HepG2 (cell line): ENCODE measurements at regions not wholly inside any gene's neighbourhood (a gene's known extent, or its start where the extent isn't known, plus 50 kb on each side); places are given as distances from the start of the nearest gene placed in this dataset.

Source experiments
- ATAC-seq: fragments of 200-7000 bp; cut with Tn5 transposase; 3 replicates; pipeline ENCODE4 v1.9.1; 2020; ENCODE audit warnings: mild to moderate bottlenecking, moderate library complexity
- BruUV-seq: library from RNA; stranded (reverse); fragments of 400-500 nt; replicated peaks from 2 replicates; lab custom pipeline; 2021; lab: Mats Ljungman, UMichigan
- CTCF ChIA-PET: fragments of 300-600 bp; formaldehyde crosslinking; extraction: SDS; loops from one replicate; lab custom pipeline; 2021; ENCODE audit warnings: low total read pairs, inconsistent platforms, low intra/inter-chr PET ratio; lab: Yijun Ruan, JAX
- POLR2A ChIA-PET: fragments of 350-600 bp; sonication (Branson Sonifier 250); formaldehyde crosslinking; loops from one replicate; lab custom pipeline; 2020; ENCODE audit warnings: antibody characterized with exemption, inconsistent platforms; lab: Yijun Ruan, JAX
- DNase-seq: peaks from one replicate; pipeline ENCODE4 v3.0.0-alpha.2; 2015; ENCODE audit warnings: low spot score
- FAIRE-seq: peaks from 3 replicates; lab custom pipeline; 2011; peaks lifted over from hg19 to GRCh38; lab: Jason Lieb, UNC
- H2AFZ ChIP-seq: one replicate; pipeline ENCODE4 v1.6.1; 2011; ENCODE audit warnings: low read length, inconsistent platforms
- H3K27ac ChIP-seq: fragments of 300-600 bp; 3 replicates; pipeline ENCODE4 v1.8.0; 2011; ENCODE audit warnings: mixed run types, mild to moderate bottlenecking, mixed read lengths, low read length, inconsistent platforms; ENCODE audit not compliant: insufficient read depth; ENCODE audit errors: extremely low read length
- H3K27me3 ChIP-seq, 2 experiments: fragments of 200-600 bp in 1 of 2; 2 replicates in 1 of 2; 3 replicates in 1 of 2; pipeline versions ENCODE4 v1.6.0 to v1.8.0; 2011; ENCODE audit warnings: low read length in 2 of 2, mild to moderate bottlenecking in 2 of 2, moderate library complexity in 2 of 2, inconsistent platforms in 1 of 2; ENCODE audit not compliant: insufficient read depth in 2 of 2, control insufficient read depth in 1 of 2
- H3K36me3 ChIP-seq, 2 experiments: fragments of 200-600 bp in 1 of 2; replicated peaks in 1 of 2; 2 replicates in 1 of 2; 3 replicates in 1 of 2; pipeline versions ENCODE4 v1.5.1 to v1.8.0; 2011; ENCODE audit warnings: low read length in 2 of 2, inconsistent platforms in 1 of 2; ENCODE audit not compliant: insufficient read depth in 2 of 2, control insufficient read depth in 1 of 2
- H3K4me1 ChIP-seq: 2 replicates; pipeline ENCODE4 v1.5.1; 2012; ENCODE audit warnings: low read length, inconsistent platforms; ENCODE audit not compliant: insufficient read depth
- H3K4me2 ChIP-seq: 2 replicates; pipeline ENCODE4 v1.6.0; 2011; ENCODE audit warnings: low read depth, low read length, inconsistent platforms
- H3K4me3 ChIP-seq, 3 experiments: fragments of 200-600 bp in 1 of 3; sonication (generic), shearing (Covaris generic) in 1 of 3; replicated peaks in 1 of 3; 2 replicates each; pipeline ENCODE4 v1.5.1; 2011 to 2016; ENCODE audit warnings: low read length in 3 of 3, inconsistent platforms in 2 of 3, low read depth in 2 of 3, mild to moderate bottlenecking in 2 of 3, control low read depth in 1 of 3, mixed read lengths in 1 of 3; ENCODE audit not compliant: insufficient read depth in 1 of 3
- H3K79me2 ChIP-seq: one replicate; pipeline ENCODE4 v1.6.1; 2011; ENCODE audit warnings: low read length, inconsistent platforms; ENCODE audit not compliant: insufficient read depth
- H3K9ac ChIP-seq: 2 replicates; pipeline ENCODE4 v1.6.0; 2011; ENCODE audit warnings: mild to moderate bottlenecking, low read depth, low read length, inconsistent platforms; ENCODE audit not compliant: insufficient read depth
- H3K9me3 ChIP-seq: 2 replicates; pipeline ENCODE4 v1.5.1; 2012; ENCODE audit warnings: mild to moderate bottlenecking, low read length
- H4K20me1 ChIP-seq: 2 replicates; pipeline ENCODE4 v1.6.0; 2011; ENCODE audit warnings: inconsistent platforms, mild to moderate bottlenecking, low read length, moderate library complexity; ENCODE audit not compliant: insufficient read depth
- AKAP8 ChIP-seq: sonication (generic); formaldehyde crosslinking; IDR thresholded peaks from 2 replicates; pipeline ENCODE4 v1.5.1; 2020; ENCODE audit warnings: mild to moderate bottlenecking, missing genetic modification reagents
- HNF4G ChIP-seq, 2 experiments: sonication (generic) in 1 of 2; formaldehyde crosslinking in 1 of 2; IDR thresholded peaks; 2 replicates each; pipeline versions ENCODE4 v1.4.0 to v1.6.1; 2011 to 2020; ENCODE audit warnings: borderline replicate concordance in 2 of 2, low read depth in 2 of 2, mild to moderate bottlenecking in 2 of 2, low read length in 1 of 2, missing genetic modification reagents in 1 of 2, moderate library complexity in 1 of 2
- MLLT10 ChIP-seq: sonication (generic); formaldehyde crosslinking; IDR thresholded peaks from 2 replicates; pipeline ENCODE4 v1.4.0; 2020; ENCODE audit warnings: missing genetic modification reagents
- PHF5A ChIP-seq: IDR thresholded peaks from one replicate; pipeline ENCODE4 v1.6.1; 2018; ENCODE audit warnings: low read depth, missing genetic modification reagents; ENCODE audit not compliant: unreplicated experiment
- SATB2 ChIP-seq: sonication (generic); formaldehyde crosslinking; IDR thresholded peaks from 2 replicates; pipeline ENCODE4 v1.5.0; 2020; ENCODE audit warnings: missing genetic modification reagents
- THYN1 ChIP-seq: sonication (generic); formaldehyde crosslinking; IDR thresholded peaks from 2 replicates; pipeline ENCODE4 v1.8.1; 2023; ENCODE audit warnings: low read depth, mild to moderate bottlenecking, moderate library complexity, missing genetic modification reagents, borderline replicate concordance
- ZFYVE20 ChIP-seq: sonication (generic); formaldehyde crosslinking; IDR thresholded peaks from 2 replicates; pipeline ENCODE4 v1.8.0; 2023; ENCODE audit warnings: low read depth, mild to moderate bottlenecking, moderate library complexity, missing genetic modification reagents, borderline replicate concordance
- ZNF20 ChIP-seq: sonication (generic); formaldehyde crosslinking; IDR thresholded peaks from 2 replicates; pipeline ENCODE4 v1.4.0; 2020; ENCODE audit warnings: mild to moderate bottlenecking, moderate library complexity, missing genetic modification reagents
- ZNF224 ChIP-seq: sonication (generic); formaldehyde crosslinking; IDR thresholded peaks from 2 replicates; pipeline ENCODE4 v1.5.0; 2020; ENCODE audit warnings: mild to moderate bottlenecking, missing genetic modification reagents
- ZNF34 ChIP-seq: sonication (generic); formaldehyde crosslinking; IDR thresholded peaks from 2 replicates; pipeline ENCODE4 v1.4.0; 2020; ENCODE audit warnings: mild to moderate bottlenecking, missing genetic modification reagents, borderline replicate concordance
- ZNF83 ChIP-seq: sonication (generic); formaldehyde crosslinking; IDR thresholded peaks from 2 replicates; pipeline ENCODE4 v1.4.0; 2020; ENCODE audit warnings: missing genetic modification reagents, mild to moderate bottlenecking, borderline replicate concordance
- WGBS: methylation state at CpG from one replicate; pipeline ENCODE4 v1.1.6; 2017; ENCODE audit warnings: low lambda C conversion rate; 5-methylcytosine and 5-hydroxymethylcytosine counted together
- in situ Hi-C: cut with HindIII; loops from 2 replicates; pipeline ENCODE4 v1.10.0; 2017; ENCODE audit warnings: low pct_unique_long_range_greater_than_20kb; ENCODE audit not compliant: extremely low pct_ligation_motif_present
- intact Hi-C: fragments of 100-400 bp; cut with micrococcal nuclease; formaldehyde crosslinking; loops from one replicate; pipeline ENCODE4 v1.10.0; 2022; ENCODE audit not compliant: unreplicated experiment
- TF ChIP-seq, protein P1 (sequence below): sonication (generic); formaldehyde crosslinking; IDR thresholded peaks from 2 replicates; pipeline ENCODE4 v1.5.0; 2020; ENCODE audit warnings: mild to moderate bottlenecking, missing genetic modification reagents, moderate library complexity
- TF ChIP-seq, protein P2 (sequence below): sonication (generic); formaldehyde crosslinking; IDR thresholded peaks from 2 replicates; pipeline ENCODE4 v1.4.0; 2020; ENCODE audit warnings: mild to moderate bottlenecking, low read depth, missing genetic modification reagents
- TF ChIP-seq, protein P3 (sequence below): sonication (generic); formaldehyde crosslinking; IDR thresholded peaks from 2 replicates; pipeline ENCODE4 v1.9.0; 2021; ENCODE audit warnings: missing genetic modification reagents, borderline replicate concordance

DNA sequence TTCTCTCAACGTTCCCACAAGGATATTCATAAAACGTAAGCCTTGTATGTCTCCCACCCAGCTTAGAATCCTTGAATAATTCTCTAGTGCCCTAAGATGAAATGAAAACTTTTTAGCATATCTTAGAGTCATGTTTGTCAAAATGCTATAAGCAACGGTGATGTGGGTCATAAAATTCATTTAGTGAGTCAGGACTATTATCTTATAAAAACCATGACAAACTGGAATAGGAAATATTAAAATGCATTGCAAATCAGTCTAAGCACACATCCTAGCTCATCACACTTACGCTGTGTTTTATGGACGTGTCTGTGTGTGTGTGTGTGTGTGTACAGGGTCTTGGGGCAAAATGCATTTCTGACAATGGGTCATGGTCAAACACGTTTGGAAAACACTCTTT lies 119.9 kb upstream of the ST6GAL2 start:
- H3K4me2 ChIP-seq = no peak overlapping the region
- TF ChIP-seq, protein P1, sequence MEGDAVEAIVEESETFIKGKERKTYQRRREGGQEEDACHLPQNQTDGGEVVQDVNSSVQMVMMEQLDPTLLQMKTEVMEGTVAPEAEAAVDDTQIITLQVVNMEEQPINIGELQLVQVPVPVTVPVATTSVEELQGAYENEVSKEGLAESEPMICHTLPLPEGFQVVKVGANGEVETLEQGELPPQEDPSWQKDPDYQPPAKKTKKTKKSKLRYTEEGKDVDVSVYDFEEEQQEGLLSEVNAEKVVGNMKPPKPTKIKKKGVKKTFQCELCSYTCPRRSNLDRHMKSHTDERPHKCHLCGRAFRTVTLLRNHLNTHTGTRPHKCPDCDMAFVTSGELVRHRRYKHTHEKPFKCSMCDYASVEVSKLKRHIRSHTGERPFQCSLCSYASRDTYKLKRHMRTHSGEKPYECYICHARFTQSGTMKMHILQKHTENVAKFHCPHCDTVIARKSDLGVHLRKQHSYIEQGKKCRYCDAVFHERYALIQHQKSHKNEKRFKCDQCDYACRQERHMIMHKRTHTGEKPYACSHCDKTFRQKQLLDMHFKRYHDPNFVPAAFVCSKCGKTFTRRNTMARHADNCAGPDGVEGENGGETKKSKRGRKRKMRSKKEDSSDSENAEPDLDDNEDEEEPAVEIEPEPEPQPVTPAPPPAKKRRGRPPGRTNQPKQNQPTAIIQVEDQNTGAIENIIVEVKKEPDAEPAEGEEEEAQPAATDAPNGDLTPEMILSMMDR (CRISPR knock-in tag) = no peak
- TF ChIP-seq THYN1 (CRISPR knock-in tag) (no peak), ZNF224 (CRISPR knock-in tag) (no peak), SATB2 (CRISPR knock-in tag) (no peak), ZNF83 (no peak), HNF4G (IDR thresholded peaks at IDR 0.05; ENCODE audit: borderline replicate concordance, low read depth, low read length) (no peak), HNF4G (CRISPR knock-in tag; IDR thresholded peaks at IDR 0.05; ENCODE audit: borderline replicate concordance, low read depth) (no peak), MLLT10 (CRISPR knock-in tag) (no peak), AKAP8 (CRISPR knock-in tag) (no peak), ZNF34 (CRISPR knock-in tag) (no peak), ZNF20 (no peak), ZFYVE20 (no peak), PHF5A (no peak)
- TF ChIP-seq, protein P2, sequence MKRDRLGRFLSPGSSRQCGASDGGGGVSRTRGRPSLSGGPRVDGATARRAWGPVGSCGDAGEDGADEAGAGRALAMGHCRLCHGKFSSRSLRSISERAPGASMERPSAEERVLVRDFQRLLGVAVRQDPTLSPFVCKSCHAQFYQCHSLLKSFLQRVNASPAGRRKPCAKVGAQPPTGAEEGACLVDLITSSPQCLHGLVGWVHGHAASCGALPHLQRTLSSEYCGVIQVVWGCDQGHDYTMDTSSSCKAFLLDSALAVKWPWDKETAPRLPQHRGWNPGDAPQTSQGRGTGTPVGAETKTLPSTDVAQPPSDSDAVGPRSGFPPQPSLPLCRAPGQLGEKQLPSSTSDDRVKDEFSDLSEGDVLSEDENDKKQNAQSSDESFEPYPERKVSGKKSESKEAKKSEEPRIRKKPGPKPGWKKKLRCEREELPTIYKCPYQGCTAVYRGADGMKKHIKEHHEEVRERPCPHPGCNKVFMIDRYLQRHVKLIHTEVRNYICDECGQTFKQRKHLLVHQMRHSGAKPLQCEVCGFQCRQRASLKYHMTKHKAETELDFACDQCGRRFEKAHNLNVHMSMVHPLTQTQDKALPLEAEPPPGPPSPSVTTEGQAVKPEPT (CRISPR knock-in tag) = no peak
- TF ChIP-seq, protein P3, sequence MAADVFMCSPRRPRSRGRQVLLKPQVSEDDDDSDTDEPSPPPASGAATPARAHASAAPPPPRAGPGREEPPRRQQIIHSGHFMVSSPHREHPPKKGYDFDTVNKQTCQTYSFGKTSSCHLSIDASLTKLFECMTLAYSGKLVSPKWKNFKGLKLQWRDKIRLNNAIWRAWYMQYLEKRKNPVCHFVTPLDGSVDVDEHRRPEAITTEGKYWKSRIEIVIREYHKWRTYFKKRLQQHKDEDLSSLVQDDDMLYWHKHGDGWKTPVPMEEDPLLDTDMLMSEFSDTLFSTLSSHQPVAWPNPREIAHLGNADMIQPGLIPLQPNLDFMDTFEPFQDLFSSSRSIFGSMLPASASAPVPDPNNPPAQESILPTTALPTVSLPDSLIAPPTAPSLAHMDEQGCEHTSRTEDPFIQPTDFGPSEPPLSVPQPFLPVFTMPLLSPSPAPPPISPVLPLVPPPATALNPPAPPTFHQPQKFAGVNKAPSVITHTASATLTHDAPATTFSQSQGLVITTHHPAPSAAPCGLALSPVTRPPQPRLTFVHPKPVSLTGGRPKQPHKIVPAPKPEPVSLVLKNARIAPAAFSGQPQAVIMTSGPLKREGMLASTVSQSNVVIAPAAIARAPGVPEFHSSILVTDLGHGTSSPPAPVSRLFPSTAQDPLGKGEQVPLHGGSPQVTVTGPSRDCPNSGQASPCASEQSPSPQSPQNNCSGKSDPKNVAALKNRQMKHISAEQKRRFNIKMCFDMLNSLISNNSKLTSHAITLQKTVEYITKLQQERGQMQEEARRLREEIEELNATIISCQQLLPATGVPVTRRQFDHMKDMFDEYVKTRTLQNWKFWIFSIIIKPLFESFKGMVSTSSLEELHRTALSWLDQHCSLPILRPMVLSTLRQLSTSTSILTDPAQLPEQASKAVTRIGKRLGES = no peak
- H4K20me1 ChIP-seq = no peaks in the 10 kb centered on the region
- DNase-seq (no peak), ATAC-seq (no peak), FAIRE-seq (no peak)
- no peak overlapping the region for H3K27ac ChIP-seq
- no peak overlapping the region for H3K9ac ChIP-seq
- under 1% methylated on average over 6 of the region's 6 CpGs for WGBS
- ChIA-PET POLR2A (no interaction called here), CTCF (no interaction called here)
- no peaks in the 10 kb centered on the region for H3K36me3 ChIP-seq
- no peaks in the 10 kb centered on the region for H3K4me1 ChIP-seq
- H3K27me3 ChIP-seq = no peaks in the 10 kb centered on the region; a peak in 1 of 5 replicates
- intact Hi-C loops = no loop called here
- in situ Hi-C loops = no loop called here
- H3K9me3 ChIP-seq = no peaks in the 10 kb centered on the region
- no TSS peak for BruUV-seq
- H3K4me3 ChIP-seq = no peak overlapping the region
- H2AFZ ChIP-seq = no peak overlapping the region
- H3K79me2 ChIP-seq = no peaks in the 10 kb centered on the region
